SK-N-SH (cell line): ENCODE measurements at regions not wholly inside any gene's neighbourhood (a gene's known extent, or its start where the extent isn't known, plus 50 kb on each side); places are given as distances from the start of the nearest gene placed in this dataset.
"Not testable (repeated sequence)": the region's sequence is repeated elsewhere in the genome, so short reads cannot be mapped to it uniquely, and the experiment has no call there.

Source experiments
- CTCF ChIA-PET: fragments of 300-600, 350-600 bp; formaldehyde crosslinking; extraction: SDS; loops from one replicate; lab custom pipeline; 2021; lab: Yijun Ruan, JAX
- POLR2A ChIA-PET: fragments of 350-600 bp; sonication (Branson Sonifier 250); formaldehyde crosslinking; extraction: SDS; loops from one replicate; lab custom pipeline; 2020; ENCODE audit warnings: antibody characterized with exemption, inconsistent platforms; lab: Yijun Ruan, JAX
- DNase-seq: peaks from one replicate; pipeline ENCODE4 v3.0.0; 2012
- H2AFZ ChIP-seq: fragments of 200-600 bp; sonication (generic); 2 replicates; pipeline ENCODE4 v1.8.1; 2016; ENCODE audit warnings: antibody characterized with exemption, mild to moderate bottlenecking, low read depth
- H3F3A ChIP-seq: fragments of 200-600 bp; sonication (generic); replicated peaks from 2 replicates; pipeline ENCODE3; 2016; ENCODE audit warnings: antibody characterized with exemption, mild to moderate bottlenecking; ENCODE audit not compliant: insufficient read depth
- H3K27ac ChIP-seq, 2 experiments: fragments of 200-500 bp in 1 of 2; fragments of 200-600 bp in 1 of 2; sonication (Bioruptor generic) in 1 of 2; sonication (generic), shearing (Covaris generic) in 1 of 2; 2 replicates each; pipeline versions ENCODE4 v1.5.1 to v1.6.1; 2014 to 2016; ENCODE audit warnings: low read depth in 2 of 2, inconsistent platforms in 1 of 2, low read length in 1 of 2, mild to moderate bottlenecking in 1 of 2, mixed read lengths in 1 of 2
- H3K27me3 ChIP-seq: fragments of 200-600 bp; sonication (generic), shearing (Covaris generic); 2 replicates; pipeline ENCODE4 v1.6.1; 2016; ENCODE audit warnings: mixed run types; ENCODE audit not compliant: insufficient read depth
- H3K36me3 ChIP-seq, 2 experiments: fragments of 200-500 bp in 1 of 2; fragments of 200-600 bp in 1 of 2; sonication (Bioruptor generic) in 1 of 2; sonication (generic) in 1 of 2; replicated peaks in 1 of 2; 2 replicates each; pipeline versions ENCODE3 to v1.5.1; 2014 to 2016; ENCODE audit warnings: low read length in 1 of 2, mild to moderate bottlenecking in 1 of 2; ENCODE audit not compliant: insufficient read depth in 2 of 2, control insufficient read depth in 1 of 2
- H3K4me1 ChIP-seq, 2 experiments: fragments of 200-500 bp in 1 of 2; fragments of 200-600 bp in 1 of 2; sonication (Bioruptor generic) in 1 of 2; sonication (generic), shearing (Covaris generic) in 1 of 2; 2 replicates each; pipeline versions ENCODE4 v1.5.1 to v1.6.1; 2014 to 2016; ENCODE audit warnings: low read depth in 1 of 2, low read length in 1 of 2, mixed run types in 1 of 2; ENCODE audit not compliant: insufficient read depth in 2 of 2, control insufficient read depth in 1 of 2
- H3K4me2 ChIP-seq: fragments of 200-600 bp; sonication (generic), shearing (Covaris generic); 2 replicates; pipeline ENCODE4 v1.6.1; 2017; ENCODE audit warnings: mixed run types
- H3K4me3 ChIP-seq, 2 experiments: fragments of 200-500 bp in 1 of 2; fragments of 200-600 bp in 1 of 2; sonication (Bioruptor generic) in 1 of 2; sonication (generic), shearing (Covaris generic) in 1 of 2; 2 replicates each; pipeline versions ENCODE4 v1.5.1 to v1.8.1; 2014 to 2016; ENCODE audit warnings: low read depth in 2 of 2, inconsistent platforms in 1 of 2, low read length in 1 of 2, mild to moderate bottlenecking in 1 of 2, mixed read lengths in 1 of 2, moderate library complexity in 1 of 2
- H3K79me2 ChIP-seq: fragments of 200-600 bp; sonication (generic); 2 replicates; pipeline ENCODE4 v1.8.1; 2017; ENCODE audit warnings: mild to moderate bottlenecking; ENCODE audit not compliant: insufficient read depth
- H3K9ac ChIP-seq: fragments of 200-600 bp; sonication (generic); 2 replicates; pipeline ENCODE4 v1.6.1; 2017; ENCODE audit warnings: mixed run types
- H3K9me2 ChIP-seq: fragments of 200-600 bp; sonication (generic); 2 replicates; pipeline ENCODE4 v1.6.1; 2017; ENCODE audit warnings: mixed run types
- H3K9me3 ChIP-seq: fragments of 200-600 bp; sonication (generic); 2 replicates; pipeline ENCODE4 v1.6.1; 2017; ENCODE audit warnings: mixed run types, mild to moderate bottlenecking, moderate library complexity
- H4K20me1 ChIP-seq: fragments of 200-600 bp; sonication (generic); 2 replicates; pipeline ENCODE4 v1.6.1; 2017; ENCODE audit warnings: mild to moderate bottlenecking, mixed run types; ENCODE audit not compliant: insufficient read depth
- FOXM1 ChIP-seq: IDR thresholded peaks from 2 replicates; pipeline ENCODE4 v1.4.0; 2012; ENCODE audit warnings: low read depth, mild to moderate bottlenecking
- MXI1 ChIP-seq: IDR thresholded peaks from 2 replicates; pipeline ENCODE4 v1.6.1; 2012; ENCODE audit warnings: mild to moderate bottlenecking, low read depth, low read length, improper control_type of control experiment
- RXRA ChIP-seq: IDR thresholded peaks from 2 replicates; pipeline ENCODE4 v1.4.0; 2012; ENCODE audit warnings: low read depth, mild to moderate bottlenecking, borderline replicate concordance
- TEAD4 ChIP-seq: IDR thresholded peaks from 2 replicates; pipeline ENCODE4 v1.4.0; 2012; ENCODE audit warnings: mild to moderate bottlenecking, borderline replicate concordance; ENCODE audit not compliant: insufficient read depth
- WGBS: methylation state at CpG from one replicate; pipeline ENCODE4 v1.1.6; 2017; ENCODE audit warnings: low lambda C conversion rate; 5-methylcytosine and 5-hydroxymethylcytosine counted together
- TF ChIP-seq, protein P1 (sequence below): IDR thresholded peaks from 2 replicates; pipeline ENCODE4 v1.4.0; 2012; ENCODE audit warnings: low read depth

DNA sequence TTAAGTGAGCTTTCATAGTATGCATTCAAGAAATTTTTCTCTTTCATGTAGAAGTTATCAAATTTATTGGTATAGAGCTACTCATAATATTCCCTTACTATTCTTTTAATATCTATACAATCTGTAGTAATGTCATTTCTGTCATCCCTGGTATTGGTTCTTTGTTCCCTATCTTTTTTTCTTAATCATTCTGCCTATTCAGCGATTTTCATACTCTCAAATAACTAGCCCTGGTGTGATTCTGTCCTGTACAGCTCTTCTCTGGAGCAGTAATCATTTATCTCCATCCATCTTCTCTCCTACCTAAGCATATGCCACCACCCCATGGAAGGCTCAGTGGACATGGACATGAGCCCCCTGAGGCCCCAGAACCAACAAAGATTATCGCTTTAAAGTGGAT is 213.2 kb upstream of the NEBL start:
- no peaks in the 10 kb centered on the region for H4K20me1 ChIP-seq
- no peak overlapping the region for H3K4me3 ChIP-seq
- no peak overlapping the region for H3K4me2 ChIP-seq
- H3K9ac ChIP-seq: no peak overlapping the region
- no peak overlapping the region for H3K27ac ChIP-seq
- H3K9me2 ChIP-seq: no peaks in the 10 kb centered on the region
- H3K79me2 ChIP-seq: no peaks in the 10 kb centered on the region
- TF ChIP-seq TEAD4 (no peak), MXI1 (no peak), RXRA (no peak), FOXM1 (no peak)
- TF ChIP-seq, protein P1, sequence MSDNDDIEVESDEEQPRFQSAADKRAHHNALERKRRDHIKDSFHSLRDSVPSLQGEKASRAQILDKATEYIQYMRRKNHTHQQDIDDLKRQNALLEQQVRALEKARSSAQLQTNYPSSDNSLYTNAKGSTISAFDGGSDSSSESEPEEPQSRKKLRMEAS: no peak
- ChIA-PET CTCF (interaction anchor here (0.6 to 1.2 kb wide), 4 partner anchors 11 to 32 kb away, joined by 3 to 4 read pairs (median 4); no protein-coding TSS in a partner anchor), POLR2A (no interaction called here)
- 68% methylated on average over 2 of the region's 2 CpGs for WGBS
- H3K9me3 ChIP-seq: peaks cover 16% of the 10 kb centered on the region
- H3K36me3 ChIP-seq: no peaks in the 10 kb centered on the region
- no peak overlapping the region for H2AFZ ChIP-seq
- no peak for DNase-seq
- no peaks in the 10 kb centered on the region for H3K27me3 ChIP-seq
- H3F3A ChIP-seq: no peaks in the 10 kb centered on the region
- H3K4me1 ChIP-seq: no peaks in the 10 kb centered on the region

DNA sequence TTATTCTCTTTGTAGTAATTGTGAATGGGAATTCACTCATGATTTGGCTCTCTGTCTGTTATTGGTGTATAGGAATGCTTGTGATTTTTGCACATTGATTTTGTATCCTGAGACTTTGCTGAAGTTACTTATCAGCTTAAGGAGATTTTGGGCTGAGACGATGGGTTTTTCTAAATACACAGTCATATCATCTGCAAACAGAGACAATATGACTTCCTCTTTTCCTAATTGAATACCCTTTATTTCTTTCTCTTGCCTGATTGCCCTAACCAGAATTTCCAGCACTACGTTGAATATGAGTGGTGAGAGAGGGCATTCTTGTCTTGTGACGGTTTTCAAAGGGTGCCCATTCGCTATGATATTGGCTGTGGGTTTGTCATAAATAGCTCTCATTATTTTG is 209.8 kb upstream of the NEBL start:
- H3K79me2 ChIP-seq, DNase-seq, H3K27me3 ChIP-seq, H3K4me1 ChIP-seq, H3K27ac ChIP-seq, H3F3A ChIP-seq, POLR2A ChIA-PET, H4K20me1 ChIP-seq, H3K36me3 ChIP-seq, CTCF ChIA-PET, H3K9me2 ChIP-seq, H3K9me3 ChIP-seq, H2AFZ ChIP-seq, H3K9ac ChIP-seq, H3K4me3 ChIP-seq, H3K4me2 ChIP-seq: not testable (repeated sequence)
- WGBS: 84% methylated on average over 4 of the region's 4 CpGs

DNA sequence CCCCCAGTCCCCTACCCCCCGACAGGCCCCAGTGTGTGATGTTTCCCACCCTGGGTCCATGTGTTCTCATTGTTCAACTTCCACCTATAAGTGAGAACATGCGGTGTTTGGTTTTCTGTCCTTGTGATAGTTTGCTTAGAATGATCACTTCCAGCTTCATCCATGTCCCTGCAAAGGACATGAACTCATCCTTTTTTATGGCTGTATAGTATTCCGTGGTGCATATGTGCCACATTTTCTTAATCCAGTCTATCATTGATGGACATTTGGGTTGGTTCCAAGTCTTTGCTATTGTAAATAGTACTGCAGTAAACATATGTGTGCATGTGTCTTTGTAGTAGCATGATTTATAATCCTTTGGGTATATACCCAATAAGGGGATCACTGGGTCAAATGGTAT is 208.2 kb upstream of the NEBL start:
- H3K9me2 ChIP-seq, H3K27me3 ChIP-seq, H3K79me2 ChIP-seq, H2AFZ ChIP-seq, H3K9ac ChIP-seq, POLR2A ChIA-PET, H3K27ac ChIP-seq, H4K20me1 ChIP-seq, DNase-seq, H3K9me3 ChIP-seq, H3K4me3 ChIP-seq, H3F3A ChIP-seq, CTCF ChIA-PET, H3K36me3 ChIP-seq, H3K4me2 ChIP-seq, H3K4me1 ChIP-seq: not testable (repeated sequence)
- WGBS: 81% methylated on average over 3 of the region's 3 CpGs
